HAP-1 (cell line): ENCODE measurements at regions not wholly inside any gene's neighbourhood (a gene's known extent, or its start where the extent isn't known, plus 50 kb on each side); places are given as distances from the start of the nearest gene placed in this dataset.
A peak's percentile ranks its signal among the peaks of the same experiment; 100 is the strongest.

Experiments used
- DNase-seq, 2 experiments: peaks; one replicate each; pipeline ENCODE4 v3.0.0-alpha.2; 2016 to 2020; ENCODE audit warnings: low spot score in 2 of 2
- H3K27me3 ChIP-seq: fragments of 250-450 bp; sonication (Bioruptor Pico); 2 replicates; pipeline ENCODE4 v1.5.1; 2020; ENCODE audit warnings: low read depth, mild to moderate bottlenecking, moderate library complexity
- H3K36me3 ChIP-seq: fragments of 250-450 bp; sonication (Bioruptor Pico); replicated peaks from 2 replicates; pipeline ENCODE4 v1.5.1; 2020; ENCODE audit warnings: mild to moderate bottlenecking
- H3K4me1 ChIP-seq: fragments of 250-450 bp; sonication (Bioruptor Pico); 2 replicates; pipeline ENCODE4 v1.5.1; 2020; ENCODE audit warnings: mild to moderate bottlenecking
- H3K4me3 ChIP-seq: fragments of 250-450 bp; sonication (Bioruptor Pico); 2 replicates; pipeline ENCODE4 v1.5.1; 2020; ENCODE audit warnings: mild to moderate bottlenecking, moderate library complexity
- H3K9me3 ChIP-seq: fragments of 250-450 bp; sonication (Bioruptor Pico); 2 replicates; pipeline ENCODE4 v1.5.1; 2020; ENCODE audit warnings: mild to moderate bottlenecking, moderate library complexity
- in situ Hi-C: fragments of 300-500 bp; cut with MboI; formaldehyde crosslinking; loops from 3 replicates; pipeline ENCODE4 v1.14.3; 2020; ENCODE audit warnings: low sequenced_read_pairs, inconsistent platforms, mixed read lengths

- Histone ChIP-seq H3K9me3 (no peaks in the 10 kb centered on the region), H3K4me1 (no peaks in the 10 kb centered on the region), H3K36me3 (no peaks in the 10 kb centered on the region), H3K27me3 (no peaks in the 10 kb centered on the region), H3K4me3 (no peak overlapping the region)
- in situ Hi-C loops = no loop called here
- no peak for DNase-seq
Observed at GRCh38 chr5:30627945-30628344, 565.5 kb upstream of the CDH6 start.

- DNase-seq = no peak
- no peak overlapping the region for H3K4me3 ChIP-seq
- no peaks in the 10 kb centered on the region for H3K4me1 ChIP-seq
- no peaks in the 10 kb centered on the region for H3K36me3 ChIP-seq
- H3K27me3 ChIP-seq = no peaks in the 10 kb centered on the region
- H3K9me3 ChIP-seq = no peaks in the 10 kb centered on the region
- in situ Hi-C loops = no loop called here
Observed at GRCh38 chr5:30626557-30626956, 566.9 kb upstream of the CDH6 start.

- in situ Hi-C loops = no loop called here
- no peak overlapping the region for H3K4me3 ChIP-seq
Observed at GRCh38 chr5:30620481-30621085, 572.9 kb upstream of the CDH6 start.

GRCh38 chr5:30608501-30608900 is 585.0 kb upstream of the CDH6 start:
- no peaks in the 10 kb centered on the region for H3K27me3 ChIP-seq
- no peaks in the 10 kb centered on the region for H3K36me3 ChIP-seq
- DNase-seq = peak; percentile 44 to 82
- H3K4me3 ChIP-seq = no peak overlapping the region
- in situ Hi-C loops = no loop called here
- peaks cover 23% of the 10 kb centered on the region for H3K4me1 ChIP-seq
- no peaks in the 10 kb centered on the region; the same call in 1 of the 2 replicates for H3K9me3 ChIP-seq

More at GRCh38 chr5:30620481-30621085, 572.9 kb upstream of the CDH6 start:
- DNase-seq = no peak
- no peaks in the 10 kb centered on the region for H3K4me1 ChIP-seq
- no peaks in the 10 kb centered on the region; the same call in 1 of the 2 replicates for H3K9me3 ChIP-seq
- H3K36me3 ChIP-seq = no peaks in the 10 kb centered on the region
- no peaks in the 10 kb centered on the region for H3K27me3 ChIP-seq

- Histone ChIP-seq H3K4me3 (no peak overlapping the region), H3K4me1 (peaks cover 23% of the 10 kb centered on the region), H3K36me3 (no peaks in the 10 kb centered on the region), H3K27me3 (no peaks in the 10 kb centered on the region), H3K9me3 (no peaks in the 10 kb centered on the region)
- peak; percentile 18 to 82 for DNase-seq
- in situ Hi-C loops = no loop called here
Observed at GRCh38 chr5:30607301-30607894, 586.1 kb upstream of the CDH6 start.

- in situ Hi-C loops = no loop called here
- Histone ChIP-seq H3K4me3 (no peak overlapping the region), H3K27me3 (no peaks in the 10 kb centered on the region), H3K36me3 (no peaks in the 10 kb centered on the region), H3K4me1 (peaks cover 23% of the 10 kb centered on the region), H3K9me3 (no peaks in the 10 kb centered on the region)
- DNase-seq = no peak
Observed at GRCh38 chr5:30605693-30606268, 587.7 kb upstream of the CDH6 start.

GRCh38 chr5:30604648-30605262 is 588.7 kb upstream of the CDH6 start:
- no peak for DNase-seq
- in situ Hi-C loops = no loop called here
- Histone ChIP-seq H3K27me3 (no peaks in the 10 kb centered on the region), H3K4me1 (peaks cover 23% of the 10 kb centered on the region), H3K9me3 (no peaks in the 10 kb centered on the region), H3K4me3 (no peak overlapping the region), H3K36me3 (no peaks in the 10 kb centered on the region)

GRCh38 chr5:30600892-30601291 is 592.6 kb upstream of the CDH6 start:
- H3K4me1 ChIP-seq = no peaks in the 10 kb centered on the region
- no peaks in the 10 kb centered on the region for H3K27me3 ChIP-seq
- H3K9me3 ChIP-seq = no peaks in the 10 kb centered on the region
- in situ Hi-C loops = no loop called here
- H3K4me3 ChIP-seq = no peak overlapping the region
- DNase-seq = no peak
- H3K36me3 ChIP-seq = no peaks in the 10 kb centered on the region

GRCh38 chr5:30596495-30597064 is 596.9 kb upstream of the CDH6 start:
- Histone ChIP-seq H3K4me1 (peaks cover 3% of the 10 kb centered on the region; the same call in 1 of the 2 replicates), H3K4me3 (no peak overlapping the region), H3K36me3 (no peaks in the 10 kb centered on the region), H3K27me3 (no peaks in the 10 kb centered on the region), H3K9me3 (no peaks in the 10 kb centered on the region)
- DNase-seq = no peak
- in situ Hi-C loops = no loop called here

GRCh38 chr5:30594331-30594730 is 599.2 kb upstream of the CDH6 start:
- Histone ChIP-seq H3K27me3 (no peaks in the 10 kb centered on the region), H3K4me1 (peaks cover 3% of the 10 kb centered on the region; the same call in 1 of the 2 replicates), H3K36me3 (no peaks in the 10 kb centered on the region), H3K4me3 (no peak overlapping the region), H3K9me3 (no peaks in the 10 kb centered on the region)
- DNase-seq = no peak
- in situ Hi-C loops = no loop called here

- H3K4me1 ChIP-seq = peaks cover 3% of the 10 kb centered on the region; the same call in 1 of the 2 replicates
- in situ Hi-C loops = no loop called here
- no peaks in the 10 kb centered on the region for H3K36me3 ChIP-seq
- no peaks in the 10 kb centered on the region for H3K9me3 ChIP-seq
- H3K4me3 ChIP-seq = no peak overlapping the region
- DNase-seq = no peak
- no peaks in the 10 kb centered on the region for H3K27me3 ChIP-seq
Observed at GRCh38 chr5:30592833-30593232, 600.7 kb upstream of the CDH6 start.

GRCh38 chr5:30581198-30581935 is 612.1 kb upstream of the CDH6 start:
- Histone ChIP-seq H3K9me3 (no peaks in the 10 kb centered on the region), H3K36me3 (no peaks in the 10 kb centered on the region), H3K4me1 (no peaks in the 10 kb centered on the region), H3K27me3 (no peaks in the 10 kb centered on the region), H3K4me3 (no peak overlapping the region)
- in situ Hi-C loops = no loop called here
- no peak for DNase-seq

GRCh38 chr5:30574761-30575160 is 618.7 kb upstream of the CDH6 start:
- Histone ChIP-seq H3K9me3 (0 out of 2 replicates have a peak, but pooled peaks cover 4% of the 10 kb centered on the region), H3K4me1 (no peaks in the 10 kb centered on the region), H3K4me3 (no peak overlapping the region), H3K36me3 (no peaks in the 10 kb centered on the region), H3K27me3 (no peaks in the 10 kb centered on the region)
- in situ Hi-C loops = no loop called here
- DNase-seq = no peak
